ENCODE measurements at regions not wholly inside any gene's neighbourhood (a gene's known extent, or its start where the extent isn't known, plus 50 kb on each side); places are given as distances from the start of the nearest gene placed in this dataset.

GRCh38 chr2:189267925-189268579, 88.5 kb upstream of the COL5A2 start:
- Histone ChIP-seq H3K9me3 (ENCODE audit: control insufficient read depth in 4 of 4, low read length in 3 of 4) (peaks cover 0 to 4% (median under 1%) of the 10 kb centered on the region in 4 donors), H3K4me3 (ENCODE audit: low read depth in 1 of 3, low read length in 3 of 3) (no peak overlapping the region), H3K27ac (ENCODE audit: low read depth in 1 of 2, low read length in 2 of 2) (no peak overlapping the region), H3K27me3 (ENCODE audit: control insufficient read depth in 4 of 4, insufficient read depth in 4 of 4, low read length in 3 of 4) (no peaks in the 10 kb centered on the region), H3K9ac (ENCODE audit: low read depth in 1 of 2, low read length in 2 of 2) (no peak overlapping the region), H3K4me1 (ENCODE audit: control insufficient read depth in 4 of 4, insufficient read depth in 4 of 4, low read length in 3 of 4) (no peaks in the 10 kb centered on the region), H3K36me3 (ENCODE audit: control insufficient read depth in 4 of 4, insufficient read depth in 3 of 4, low read depth in 1 of 4, low read length in 3 of 4) (no peaks in the 10 kb centered on the region)
- TF ChIP-seq SP1 (IDR thresholded peaks at IDR 0.05) (no peak), JUND (IDR thresholded peaks at IDR 0.05) (no peak), FOXA2 (IDR thresholded peaks at IDR 0.05) (no peak), ATF3 (IDR thresholded peaks at IDR 0.05) (no peak), RXRA (IDR thresholded peaks at IDR 0.05) (no peak), EGR1 (IDR thresholded peaks at IDR 0.05; ENCODE audit: low read depth in 2 of 2) (no peak), TAF1 (conservative IDR thresholded peaks at IDR 0.05) (no peak), GABPA (IDR thresholded peaks at IDR 0.05 in 1 of 2, conservative IDR thresholded peaks at IDR 0.05 in 1 of 2) (no peak), CTCF (IDR thresholded peaks at IDR 0.05; ENCODE audit: low read depth, low read length, missing input control) (no peak)
- no peak for DNase-seq (ENCODE audit: low spot score)

DNA sequence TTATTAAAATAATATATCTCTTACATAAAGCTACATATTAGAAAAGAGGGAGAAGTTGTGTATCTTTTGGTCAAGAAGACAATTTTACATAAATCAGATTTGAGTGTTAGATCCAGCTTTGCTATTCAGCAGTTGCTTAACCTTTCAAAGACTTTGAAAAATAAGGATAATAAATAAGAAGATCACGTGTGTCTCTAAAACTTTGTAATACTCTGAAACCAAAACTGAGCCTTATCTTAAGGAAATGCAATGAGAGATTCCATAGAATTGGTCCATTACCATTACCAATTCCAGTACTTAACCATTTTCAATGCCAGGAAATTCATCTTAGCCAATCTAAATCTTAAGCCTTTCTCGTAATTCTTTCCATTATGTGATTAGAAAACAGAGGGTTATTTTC, 89.2 kb upstream of the COL5A2 start:
- WGBS, result 88% methylated on average over 2 of the region's 2 CpGs
- Histone ChIP-seq H3K9ac (ENCODE audit: low read depth in 1 of 2, low read length in 2 of 2) (no peak overlapping the region), H3K4me3 (ENCODE audit: low read depth in 1 of 3, low read length in 3 of 3) (no peak overlapping the region), H3K27ac (ENCODE audit: low read depth in 1 of 2, low read length in 2 of 2) (no peak overlapping the region), H3K27me3 (ENCODE audit: control insufficient read depth in 4 of 4, insufficient read depth in 4 of 4, low read length in 3 of 4) (no peaks in the 10 kb centered on the region), H3K4me1 (ENCODE audit: control insufficient read depth in 4 of 4, insufficient read depth in 4 of 4, low read length in 3 of 4) (no peaks in the 10 kb centered on the region), H3K36me3 (ENCODE audit: control insufficient read depth in 4 of 4, insufficient read depth in 3 of 4, low read depth in 1 of 4, low read length in 3 of 4) (no peaks in the 10 kb centered on the region), H3K9me3 (ENCODE audit: control insufficient read depth in 4 of 4, low read length in 3 of 4) (peaks cover 0 to 4% (median under 1%) of the 10 kb centered on the region in 4 donors)
- DNase-seq (ENCODE audit: low spot score), result no peak
- no peak for TF ChIP-seq JUND (IDR thresholded peaks at IDR 0.05)
- no peak for TF ChIP-seq MAX (IDR thresholded peaks at IDR 0.05)
- no peak for TF ChIP-seq HNF4G (IDR thresholded peaks at IDR 0.05)
- no peak for TF ChIP-seq CTCF (IDR thresholded peaks at IDR 0.05; ENCODE audit: low read depth, low read length, missing input control)
- no peak for TF ChIP-seq HNF4A (conservative IDR thresholded peaks at IDR 0.05)
- TF ChIP-seq ATF3 (IDR thresholded peaks at IDR 0.05), result no peak

DNA sequence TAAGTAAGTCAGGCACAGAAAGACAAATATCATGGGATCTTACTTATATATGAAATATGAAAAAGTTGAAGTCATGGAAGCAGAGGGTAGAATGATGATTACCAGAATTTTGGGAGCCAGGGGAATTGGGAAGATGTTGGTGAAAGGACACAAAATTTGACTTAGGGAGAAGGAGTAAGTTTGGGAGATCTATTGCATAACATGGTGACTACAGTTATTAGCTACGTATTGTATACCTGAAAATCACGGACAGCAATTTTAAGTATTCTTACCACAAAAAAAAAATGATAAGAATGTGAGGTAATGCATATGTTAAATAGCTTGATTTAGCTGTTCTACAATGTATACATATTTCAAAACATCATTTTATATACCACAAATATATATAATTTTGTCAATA, 94.2 kb upstream of the COL5A2 start:
- no peak for DNase-seq (ENCODE audit: low spot score)
- Histone ChIP-seq H3K27me3 (ENCODE audit: control insufficient read depth in 4 of 4, insufficient read depth in 4 of 4, low read length in 3 of 4) (no peaks in the 10 kb centered on the region), H3K4me3 (ENCODE audit: low read depth in 1 of 3, low read length in 3 of 3) (no peak overlapping the region), H3K9me3 (ENCODE audit: control insufficient read depth in 4 of 4, low read length in 3 of 4) (no peaks in the 10 kb centered on the region), H3K36me3 (ENCODE audit: control insufficient read depth in 4 of 4, insufficient read depth in 3 of 4, low read depth in 1 of 4, low read length in 3 of 4) (no peaks in the 10 kb centered on the region), H3K27ac (ENCODE audit: low read depth in 1 of 2, low read length in 2 of 2) (no peak overlapping the region), H3K4me1 (ENCODE audit: control insufficient read depth in 4 of 4, insufficient read depth in 4 of 4, low read length in 3 of 4) (no peaks in the 10 kb centered on the region), H3K9ac (ENCODE audit: low read depth in 1 of 2, low read length in 2 of 2) (no peak overlapping the region)
- WGBS, result 47% methylated on average over 2 of the region's 2 CpGs
- TF ChIP-seq CTCF (IDR thresholded peaks at IDR 0.05; ENCODE audit: low read depth, low read length, missing input control) (no peak), FOXA1 (IDR thresholded peaks at IDR 0.05) (no peak), GABPA (IDR thresholded peaks at IDR 0.05 in 1 of 2, conservative IDR thresholded peaks at IDR 0.05 in 1 of 2) (no peak), REST (IDR thresholded peaks at IDR 0.05) (no peak), YY1 (IDR thresholded peaks at IDR 0.05) (no peak), ATF3 (IDR thresholded peaks at IDR 0.05) (no peak), TAF1 (conservative IDR thresholded peaks at IDR 0.05) (no peak)

All from liver (tissue), 8 donors.